GM12878 (cell line): ENCODE measurements at regions not wholly inside any gene's neighbourhood (a gene's known extent, or its start where the extent isn't known, plus 50 kb on each side); places are given as distances from the start of the nearest gene placed in this dataset.
"Not testable (repeated sequence)": the region's sequence is repeated elsewhere in the genome, so short reads cannot be mapped to it uniquely, and the experiment has no call there.

ENCODE experiments used
- BMI1 ChIP-seq: fragments of 450-650 bp; IDR thresholded peaks from 2 replicates; pipeline ENCODE4 v1.6.1; 2016; ENCODE audit warnings: mild to moderate bottlenecking, moderate library complexity, borderline replicate concordance
- CEBPB ChIP-seq, 2 experiments: fragments of 150-350 bp in 1 of 2; IDR thresholded peaks; 2 replicates each; pipeline ENCODE4 v1.6.1; 2012 to 2014; ENCODE audit warnings: low read depth in 2 of 2, low read length in 2 of 2, borderline replicate concordance in 1 of 2, inconsistent platforms in 1 of 2
- CREB1 ChIP-seq: IDR thresholded peaks from 2 replicates; pipeline ENCODE4 v1.6.1; 2012; ENCODE audit warnings: low read depth, mild to moderate bottlenecking, inconsistent platforms
- EZH2 ChIP-seq: IDR thresholded peaks from 2 replicates; pipeline ENCODE4 v1.6.1; 2012; ENCODE audit warnings: low read depth, mild to moderate bottlenecking, control low read depth, inconsistent platforms, low read length, borderline replicate concordance; ENCODE audit not compliant: control insufficient read depth
- FOS ChIP-seq: IDR thresholded peaks from 3 replicates; pipeline ENCODE4 v1.6.1; 2011; ENCODE audit warnings: borderline replicate concordance; ENCODE audit not compliant: insufficient read length; ENCODE audit errors: extremely low read depth
- FOXK2 ChIP-seq: fragments of 450-650 bp; IDR thresholded peaks from 2 replicates; pipeline ENCODE4 v1.6.1; 2017; ENCODE audit warnings: mild to moderate bottlenecking, moderate library complexity
- HCFC1 ChIP-seq: fragments of 150-350 bp; IDR thresholded peaks from 2 replicates; pipeline ENCODE4 v1.6.1; 2014; ENCODE audit warnings: low read length
- PKNOX1 ChIP-seq: fragments of 450-650 bp; IDR thresholded peaks from 2 replicates; pipeline ENCODE4 v1.6.1; 2016; ENCODE audit warnings: mild to moderate bottlenecking
- SIX5 ChIP-seq: IDR thresholded peaks from 2 replicates; pipeline ENCODE4 v1.6.1; 2011; ENCODE audit warnings: mild to moderate bottlenecking, low read depth, low read length, moderate library complexity; ENCODE audit not compliant: severe bottlenecking
- TF ChIP-seq, protein P1 (sequence below): IDR thresholded peaks from 2 replicates; pipeline ENCODE4 v1.6.1; 2012; ENCODE audit warnings: low read depth, low read length, improper control_type of control experiment

GRCh38 chr18:14991934-14992445 is 244.0 kb downstream of the ANKRD30B start:
- TF ChIP-seq FOXK2; PKNOX1; EZH2; FOS; CREB1; HCFC1; CEBPB (IDR thresholded peaks at IDR 0.05; ENCODE audit: borderline replicate concordance in 1 of 2, low read depth in 2 of 2, low read length in 2 of 2); BMI1; SIX5: not testable (repeated sequence)
- TF ChIP-seq, protein P1, sequence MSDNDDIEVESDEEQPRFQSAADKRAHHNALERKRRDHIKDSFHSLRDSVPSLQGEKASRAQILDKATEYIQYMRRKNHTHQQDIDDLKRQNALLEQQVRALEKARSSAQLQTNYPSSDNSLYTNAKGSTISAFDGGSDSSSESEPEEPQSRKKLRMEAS: not testable (repeated sequence)
